Motor neuron (in vitro differentiated cells): ENCODE measurements at regions not wholly inside any gene's neighbourhood (a gene's known extent, or its start where the extent isn't known, plus 50 kb on each side); places are given as distances from the start of the nearest gene placed in this dataset.
"Not testable (repeated sequence)": the region's sequence is repeated elsewhere in the genome, so short reads cannot be mapped to it uniquely, and the experiment has no call there.

Experiments used
- ATAC-seq, 8 experiments: fragments of 200-7000 bp; cut with Tn5 transposase; replicated peaks in 6 of 8; 2 replicates each; pipeline ENCODE4 v1.8.0; 2021; ENCODE audit warnings: mild to moderate bottlenecking in 8 of 8, moderate library complexity in 8 of 8
- H3K27ac ChIP-seq, 2 donors: fragments of 250-450 bp; sonication (Bioruptor Pico); 2 replicates each; pipeline ENCODE4 v1.9.0; 2021; ENCODE audit warnings: antibody characterized with exemption in 2 of 2, mild to moderate bottlenecking in 2 of 2, moderate library complexity in 1 of 2
- H3K4me1 ChIP-seq, 2 donors: fragments of 250-450 bp; sonication (Bioruptor Pico); replicated peaks in 1 of 2; 2 replicates each; pipeline ENCODE4 v1.6.1; 2021; ENCODE audit warnings: antibody characterized with exemption in 2 of 2, mild to moderate bottlenecking in 2 of 2, moderate library complexity in 1 of 2
- H3K4me3 ChIP-seq, 5 donors: fragments of 250-450 bp; sonication (Bioruptor Pico); 2 replicates each; pipeline ENCODE4 v1.9.0; 2021; ENCODE audit warnings: antibody characterized with exemption in 5 of 5, mild to moderate bottlenecking in 5 of 5, moderate library complexity in 4 of 5
- WGBS, 10 experiments: fragments of 450-650 bp; shearing (Covaris generic); methylation state at CpG; one replicate each; pipeline ENCODE4 v1.0.0; 2022; 5-methylcytosine and 5-hydroxymethylcytosine counted together
- in situ Hi-C, 9 experiments: fragments of 400-800 bp; cut with MboI; loops; one replicate each; pipeline ENCODE4 v1.15.0; 2021; ENCODE audit warnings: low sequenced_read_pairs in 9 of 9, low pct_unique_long_range_greater_than_20kb in 2 of 9; ENCODE audit not compliant: unreplicated experiment in 9 of 9

DNA sequence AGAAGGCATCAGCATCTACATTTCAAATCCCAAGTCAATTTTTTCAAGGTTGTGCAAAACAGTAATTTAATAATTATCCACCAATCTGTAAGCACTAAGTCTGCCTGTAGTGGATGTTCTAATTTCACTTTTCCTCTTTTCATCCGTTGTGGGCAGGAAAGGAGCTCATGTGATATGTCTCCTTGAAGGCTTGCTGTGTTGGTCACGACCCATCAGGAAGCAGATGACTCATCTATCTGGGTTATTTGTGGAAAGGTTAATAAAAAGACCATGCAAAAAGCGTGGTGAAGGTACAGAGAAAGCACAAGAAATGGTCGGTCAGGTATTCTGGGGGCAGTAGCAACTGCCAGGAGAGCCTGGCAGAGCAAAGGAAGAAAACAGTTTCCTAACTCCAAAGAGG is 476.7 kb upstream of the RAB6C start:
- Histone ChIP-seq H3K4me3 (no peak overlapping the region), H3K27ac (no peak overlapping the region), H3K4me1 (no peaks in the 10 kb centered on the region)
- peak in 6 of 8 experiments; percentile 29 to 72 (median 54) for ATAC-seq
- in situ Hi-C loops: no loop called here
- 0 to 80% (median 9%) methylated on average over 1 to 4 of the region's 4 CpGs; no CpG with 5 or more reads in 1 of the 10 experiments for WGBS, 10 experiments

DNA sequence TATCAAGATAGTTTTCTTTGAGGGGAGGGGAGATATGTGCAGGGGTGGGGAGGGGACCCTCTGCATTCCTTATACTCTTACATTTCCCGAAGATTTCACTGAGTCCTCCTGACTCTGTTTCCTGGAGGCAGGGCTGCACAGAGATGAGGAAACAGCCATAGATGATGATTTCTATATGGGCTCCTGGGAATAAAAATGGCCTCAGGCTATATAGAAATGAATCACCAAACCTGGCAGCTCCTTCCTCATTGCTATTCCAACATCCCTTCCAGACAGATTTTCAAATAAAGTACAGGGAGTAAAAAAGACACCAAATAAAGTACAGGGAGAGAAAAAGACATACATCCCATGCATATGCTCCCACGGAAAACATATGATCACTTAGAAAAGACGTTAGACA is 474.8 kb upstream of the RAB6C start:
- no peak overlapping the region for H3K27ac ChIP-seq
- no peak for ATAC-seq
- H3K4me3 ChIP-seq: no peak overlapping the region
- WGBS, 10 experiments: 0 to 88% (median 40%) methylated on average over 1 to 3 of the region's 3 CpGs; no CpG with 5 or more reads in 3 of the 10 experiments
- in situ Hi-C loops: no loop called here
- no peaks in the 10 kb centered on the region for H3K4me1 ChIP-seq

DNA sequence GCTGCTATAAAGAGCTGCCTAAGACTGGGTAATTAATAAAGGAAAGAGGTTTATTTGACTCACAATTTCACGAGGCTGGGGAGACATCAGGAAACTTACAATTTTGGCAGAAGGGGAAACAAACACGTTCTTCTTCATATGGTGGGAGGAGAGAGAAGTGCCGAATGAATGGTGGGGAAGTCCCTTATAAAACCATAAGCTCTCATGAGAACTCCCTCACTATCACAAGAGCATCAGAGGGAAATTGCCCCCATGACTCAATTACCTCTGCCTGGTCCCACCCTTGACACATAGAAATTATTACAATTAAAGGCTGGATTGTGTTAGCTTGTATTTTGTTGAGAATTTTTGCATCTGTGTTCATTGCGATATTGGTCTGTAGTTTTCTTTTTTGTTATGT is 460.5 kb upstream of the RAB6C start:
- no peak for ATAC-seq
- 0 to 90% (median 50%) methylated on average over 2 to 4 of the region's 4 CpGs; no CpG with 5 or more reads in 1 of the 10 experiments for WGBS, 10 experiments
- in situ Hi-C loops: no loop called here

DNA sequence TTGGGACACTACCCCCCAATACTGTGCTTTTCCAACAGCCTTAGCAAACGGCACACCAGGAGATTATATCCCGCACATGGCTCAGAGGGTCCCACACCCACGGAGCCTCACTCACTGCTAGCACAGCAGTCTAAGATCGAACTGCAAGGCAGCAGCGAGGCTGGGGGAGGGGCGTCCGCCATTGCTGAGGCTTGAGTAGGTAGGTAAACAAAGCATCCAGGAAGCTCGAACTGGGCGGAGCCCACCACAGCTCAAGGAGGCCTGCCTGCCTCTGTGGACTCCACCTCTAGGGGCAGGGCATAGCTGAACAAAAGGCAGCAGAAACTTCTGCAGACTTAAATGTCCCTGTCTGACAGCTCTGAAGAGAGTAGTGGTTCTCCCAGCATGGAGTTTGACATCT is 447.3 kb upstream of the RAB6C start:
- H3K4me1 ChIP-seq, H3K4me3 ChIP-seq, ATAC-seq, in situ Hi-C loops, H3K27ac ChIP-seq: not testable (repeated sequence)
- 30 to 100% (median 81%) methylated on average over 1 to 5 of the region's 9 CpGs; no CpG with 5 or more reads in 5 of the 10 experiments for WGBS, 10 experiments

More for the DNA sequence above, 460.5 kb upstream of the RAB6C start:
- no peaks in the 10 kb centered on the region for H3K4me1 ChIP-seq
- H3K4me3 ChIP-seq: no peak overlapping the region
- H3K27ac ChIP-seq: no peak overlapping the region

DNA sequence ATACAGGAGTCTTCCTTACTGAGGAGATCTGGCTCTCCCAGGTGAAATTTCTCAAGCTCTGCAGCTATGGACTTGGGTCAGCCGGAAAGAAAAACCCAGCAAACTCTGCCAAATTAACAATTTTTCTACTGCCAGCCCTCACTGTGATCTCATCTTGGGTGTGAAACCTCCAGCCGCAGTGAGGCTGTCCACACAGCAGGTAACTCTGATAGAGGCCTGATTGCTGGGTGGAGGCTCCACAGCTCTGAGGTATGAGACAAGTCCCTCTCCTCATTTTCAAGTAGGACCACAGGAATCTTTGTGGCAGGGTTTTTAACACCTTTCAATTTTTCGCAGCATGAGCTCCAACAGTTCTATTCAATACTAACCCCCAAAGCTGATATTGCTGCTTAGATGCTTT is 430.6 kb upstream of the RAB6C start:
- WGBS, 10 experiments: 14 to 92% (median 33%) methylated on average over 1 to 3 of the region's 3 CpGs; no CpG with 5 or more reads in 3 of the 10 experiments
- in situ Hi-C loops: no loop called here
- H3K27ac ChIP-seq: no peak overlapping the region
- H3K4me1 ChIP-seq: no peaks in the 10 kb centered on the region
- ATAC-seq: no peak
- no peak overlapping the region for H3K4me3 ChIP-seq

DNA sequence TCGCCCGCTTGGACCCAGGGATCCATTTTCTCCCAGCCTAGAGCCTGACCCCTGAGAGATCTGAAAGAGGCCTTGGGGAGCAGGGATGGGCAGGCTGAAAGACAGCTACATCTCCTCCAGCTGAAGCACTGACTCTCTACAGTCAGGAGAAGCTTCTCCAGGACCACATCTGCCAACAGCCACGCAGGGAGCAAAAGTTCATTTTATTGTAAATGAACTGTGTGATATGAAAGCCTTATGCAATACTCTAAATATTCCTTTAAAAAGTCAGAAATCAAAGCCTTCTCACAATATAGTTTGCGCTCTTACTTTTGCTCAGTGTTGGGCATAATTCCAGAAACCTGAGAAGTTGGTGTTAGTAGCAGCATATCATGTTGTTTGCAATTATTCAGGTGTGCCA is 428.9 kb upstream of the RAB6C start:
- 80 to 100% (median 95%) methylated on average over 1 to 3 of the region's 4 CpGs; no CpG with 5 or more reads in 7 of the 10 experiments for WGBS, 10 experiments
- Histone ChIP-seq H3K27ac (no peak overlapping the region), H3K4me1 (no peaks in the 10 kb centered on the region), H3K4me3 (no peak overlapping the region)
- ATAC-seq: no peak
- in situ Hi-C loops: no loop called here

DNA sequence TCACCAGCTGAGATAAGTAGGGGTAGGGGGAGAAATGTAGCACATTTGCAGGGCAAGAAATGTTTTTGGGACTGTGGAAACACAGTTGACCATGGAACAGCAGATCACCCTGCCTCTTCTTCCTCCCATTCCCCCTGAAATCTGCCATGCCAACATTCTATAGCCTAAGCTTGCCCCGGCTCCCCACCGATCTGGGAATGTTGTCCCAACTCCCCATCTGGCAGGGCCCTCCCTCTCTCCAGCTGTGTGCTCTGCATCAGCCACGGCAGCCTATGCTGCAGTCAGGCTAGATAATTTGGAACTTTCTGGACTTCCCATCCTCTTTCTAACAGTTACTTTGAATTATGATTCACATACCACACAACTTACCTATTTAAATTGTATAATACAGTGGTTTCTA is 425.1 kb upstream of the RAB6C start:
- Histone ChIP-seq H3K4me3 (no peak overlapping the region), H3K4me1 (peaks cover 4 to 11% of the 10 kb centered on the region in 2 donors), H3K27ac (no peak overlapping the region)
- 0 to 30% (median 20%) methylated on average over 2 of the region's 3 CpGs; no CpG with 5 or more reads in 7 of the 10 experiments for WGBS, 10 experiments
- ATAC-seq: no peak
- in situ Hi-C loops: no loop called here

DNA sequence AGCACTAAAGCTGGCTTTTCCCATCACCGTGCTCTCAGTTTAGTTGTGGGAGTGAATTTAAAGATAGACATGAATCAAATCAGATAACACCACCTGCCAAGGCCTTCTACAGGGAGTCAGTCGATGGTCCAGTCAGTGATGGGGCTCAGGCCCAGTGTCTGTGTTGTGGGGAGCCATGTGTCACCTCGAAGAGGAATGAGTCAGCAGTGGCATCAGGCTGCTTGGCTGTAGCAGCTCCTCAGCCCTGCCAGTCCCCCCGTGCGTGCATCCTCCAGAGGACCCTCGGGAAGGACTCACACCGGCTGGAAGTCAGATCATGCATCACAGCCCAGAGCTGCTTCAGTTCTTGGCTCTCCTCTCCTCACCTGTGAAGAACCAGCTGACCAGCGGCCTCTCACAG is 420.4 kb upstream of the RAB6C start:
- in situ Hi-C loops: no loop called here
- no peak overlapping the region for H3K4me3 ChIP-seq
- peak overlapping the region in 1 of 2 donors; percentile 32 for H3K27ac ChIP-seq
- ATAC-seq: peak in 5 of 8 experiments; percentile 58 to 88 (median 84)
- peaks cover 7 to 12% of the 10 kb centered on the region in 2 donors for H3K4me1 ChIP-seq
- 57 to 88% (median 72%) methylated on average over 1 to 7 of the region's 8 CpGs; no CpG with 5 or more reads in 6 of the 10 experiments for WGBS, 10 experiments

DNA sequence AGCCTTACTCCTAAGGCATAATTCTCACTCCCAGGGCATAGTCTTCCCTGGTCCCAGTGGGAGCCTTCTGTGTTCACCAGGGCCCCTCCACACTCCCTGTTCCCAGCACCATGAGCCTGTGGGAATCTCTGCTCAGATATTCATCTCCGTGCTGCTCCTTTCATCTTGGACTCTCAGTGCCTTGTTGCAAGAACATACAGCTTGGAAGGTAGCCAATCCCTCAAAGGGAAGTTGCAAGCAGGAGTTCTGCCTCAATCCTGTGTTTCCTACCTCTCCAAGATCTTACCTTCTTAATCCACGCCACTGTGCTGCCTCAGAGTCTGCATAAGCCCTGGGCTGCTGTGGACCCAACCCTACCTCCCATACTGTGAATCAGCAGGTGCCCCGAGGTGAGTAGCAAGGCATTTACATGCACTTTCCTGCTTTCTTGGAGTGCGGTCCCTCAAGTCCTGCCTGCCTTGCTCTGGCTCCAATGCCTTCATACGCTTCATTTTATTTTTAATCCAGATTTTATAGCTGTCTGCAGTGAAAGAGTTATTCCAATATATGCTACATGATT is 413.8 kb upstream of the RAB6C start:
- no peak for ATAC-seq
- in situ Hi-C loops: no loop called here

DNA sequence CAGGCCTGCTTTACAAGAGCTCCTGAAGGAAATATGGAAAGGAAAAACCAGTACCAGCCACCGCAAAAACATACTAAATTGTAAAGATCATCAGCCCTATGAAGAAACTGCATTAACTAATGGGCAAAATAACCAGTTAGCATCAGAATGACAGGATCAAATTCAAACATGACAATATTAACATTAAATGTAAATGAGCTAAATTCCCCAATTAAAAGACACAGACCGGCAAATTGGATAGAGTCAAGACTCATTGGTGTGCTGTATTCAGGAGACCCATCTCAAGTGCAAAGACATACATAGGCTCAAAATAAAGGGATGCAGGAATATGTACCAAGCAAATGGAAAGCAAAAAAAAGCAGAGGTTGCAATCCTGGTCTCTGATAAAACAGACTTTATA is 408.7 kb upstream of the RAB6C start:
- WGBS, 10 experiments: 31 to 100% (median 83%) methylated on average over 1 to 2 of the region's 2 CpGs; no CpG with 5 or more reads in 1 of the 10 experiments
- in situ Hi-C loops, ATAC-seq: not testable (repeated sequence)

More for the DNA sequence above, 413.8 kb upstream of the RAB6C start:
- no peaks in the 10 kb centered on the region for H3K4me1 ChIP-seq
- 0 to 90% (median 67%) methylated on average over 1 to 3 of the region's 5 CpGs; no CpG with 5 or more reads in 3 of the 10 experiments for WGBS, 10 experiments
- no peak overlapping the region for H3K27ac ChIP-seq
- H3K4me3 ChIP-seq: no peak overlapping the region

DNA sequence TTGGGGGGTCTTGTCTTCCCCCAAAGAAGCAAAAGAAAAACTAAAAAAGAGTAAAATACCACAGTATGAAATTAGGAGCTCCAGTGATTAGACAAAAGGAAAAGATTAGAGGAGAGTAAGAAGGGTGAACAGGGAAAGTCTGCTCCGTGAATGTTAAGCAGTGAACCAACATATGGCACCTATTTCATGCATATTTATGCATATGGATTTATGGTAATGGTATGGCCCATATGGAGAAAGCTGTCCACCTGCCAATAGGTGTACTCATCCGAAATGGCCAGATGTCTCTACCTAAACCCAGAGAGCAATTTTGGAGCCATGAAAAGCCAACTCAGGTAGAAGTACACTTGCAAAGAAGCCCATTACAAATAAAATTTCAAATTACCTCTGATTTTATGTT is 404.0 kb upstream of the RAB6C start:
- Histone ChIP-seq H3K4me1 (no peaks in the 10 kb centered on the region), H3K27ac (no peak overlapping the region), H3K4me3 (no peak overlapping the region)
- in situ Hi-C loops: no loop called here
- ATAC-seq: no peak
- WGBS, 10 experiments: 0 to 83% (median 58%) methylated on average over 1 to 2 of the region's 2 CpGs; no CpG with 5 or more reads in 2 of the 10 experiments

More for the DNA sequence above, 408.7 kb upstream of the RAB6C start:
- not testable (repeated sequence) for H3K4me1 ChIP-seq, H3K27ac ChIP-seq, H3K4me3 ChIP-seq

DNA sequence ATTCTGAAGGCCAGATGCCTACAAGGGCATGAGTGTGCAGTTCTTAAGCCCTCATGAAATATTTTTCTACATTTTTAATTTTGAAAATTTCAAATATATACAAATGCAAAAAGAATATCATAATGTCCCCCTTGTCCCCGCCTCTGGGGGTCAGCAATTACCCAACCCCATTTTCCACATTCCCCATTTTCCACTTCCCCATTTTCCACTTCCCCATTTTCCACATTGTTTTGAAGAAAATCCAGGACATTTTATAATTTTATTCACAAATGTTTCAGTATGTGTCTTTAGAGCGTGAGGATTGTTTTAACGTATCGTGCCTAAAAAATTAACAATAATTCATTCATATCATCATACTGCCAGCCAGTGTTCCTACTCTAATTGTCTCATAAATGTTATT is 403.6 kb upstream of the RAB6C start:
- in situ Hi-C loops: no loop called here
- H3K4me3 ChIP-seq: no peak overlapping the region
- no peak overlapping the region for H3K27ac ChIP-seq
- 27 to 100% (median 88%) methylated on average over 3 to 4 of the region's 4 CpGs; no CpG with 5 or more reads in 1 of the 10 experiments for WGBS, 10 experiments
- ATAC-seq: no peak
- H3K4me1 ChIP-seq: no peaks in the 10 kb centered on the region

DNA sequence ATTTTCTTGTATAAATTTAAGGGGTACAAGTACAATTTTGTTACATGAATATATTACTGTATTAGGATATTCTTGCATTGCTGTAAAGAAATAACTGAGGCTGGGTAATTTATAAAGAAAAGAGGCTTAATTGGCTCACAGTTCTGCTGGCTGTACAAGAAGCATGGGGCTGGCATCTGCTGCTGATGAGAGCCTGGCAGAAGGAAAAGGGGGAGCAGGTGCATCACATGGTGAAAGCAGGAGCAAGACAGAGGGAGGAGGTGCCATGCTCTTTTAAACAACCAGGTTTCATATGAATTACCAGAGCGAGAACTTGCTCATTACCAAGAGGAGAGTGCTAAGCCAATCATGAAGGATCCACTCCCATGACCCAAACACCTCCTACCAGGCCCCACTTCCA is 399.5 kb upstream of the RAB6C start:
- in situ Hi-C loops: no loop called here
- H3K4me3 ChIP-seq: no peak overlapping the region
- no peaks in the 10 kb centered on the region for H3K4me1 ChIP-seq
- no peak for ATAC-seq
- 0 to 100% (median 20%) methylated on average over 1 of the region's 1 CpG; no CpG with 5 or more reads in 7 of the 10 experiments for WGBS, 10 experiments
- H3K27ac ChIP-seq: no peak overlapping the region

DNA sequence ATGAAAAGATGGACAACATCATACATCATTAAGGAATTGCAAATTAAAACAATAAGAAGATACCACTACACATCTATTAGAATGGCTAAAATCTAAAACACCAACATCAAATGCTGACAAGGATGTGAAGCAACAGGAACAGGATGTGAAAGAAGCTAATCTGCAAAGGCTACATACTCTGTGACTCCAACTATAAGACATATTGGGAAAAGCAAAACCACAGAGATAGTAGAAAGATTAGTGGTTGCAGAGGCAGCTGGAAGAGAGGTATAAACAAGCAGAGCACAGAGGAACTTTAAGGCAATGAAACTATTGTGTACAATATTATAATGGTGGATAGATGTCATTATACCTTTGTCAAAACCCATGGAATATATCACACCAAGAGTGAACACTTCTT is 393.7 kb upstream of the RAB6C start:
- no peak for ATAC-seq
- Histone ChIP-seq H3K4me3 (no peak overlapping the region), H3K4me1 (no peaks in the 10 kb centered on the region), H3K27ac (no peak overlapping the region)
- in situ Hi-C loops: no loop called here
